GM21529 (cell line): ENCODE measurements at regions not wholly inside any gene's neighbourhood (a gene's known extent, or its start where the extent isn't known, plus 50 kb on each side); places are given as distances from the start of the nearest gene placed in this dataset.
"Not testable (repeated sequence)": the region's sequence is repeated elsewhere in the genome, so short reads cannot be mapped to it uniquely, and the experiment has no call there.

Experiments used
- ATAC-seq: cut with Tn5 transposase; IDR thresholded peaks from one replicate; pipeline ENCODE4 v1.9.1; 2021; ENCODE audit not compliant: unreplicated experiment

GRCh38 chrX:46178763-46179162, 366.5 kb downstream of the ZNF674 start:
- ATAC-seq = no peak

GRCh38 chrX:46173159-46173558, 372.1 kb downstream of the ZNF674 start:
- no peak for ATAC-seq

- not testable (repeated sequence) for ATAC-seq
These were observed 373.8 kb downstream of the ZNF674 start for GRCh38 chrX:46171457-46171856.

GRCh38 chrX:46169808-46170207, 375.4 kb downstream of the ZNF674 start:
- no peak for ATAC-seq

- no peak for ATAC-seq
These were observed 377.0 kb downstream of the ZNF674 start for GRCh38 chrX:46168254-46168653.

- no peak for ATAC-seq
These were observed 379.4 kb downstream of the ZNF674 start for GRCh38 chrX:46165866-46166265.

- ATAC-seq = no peak
These were observed 379.8 kb downstream of the ZNF674 start for GRCh38 chrX:46165411-46165810.

- ATAC-seq = no peak
These were observed 392.5 kb downstream of the ZNF674 start for GRCh38 chrX:46152756-46153155.

GRCh38 chrX:46151332-46151731, 393.9 kb downstream of the ZNF674 start:
- ATAC-seq = not testable (repeated sequence)

GRCh38 chrX:46144566-46144965, 400.7 kb downstream of the ZNF674 start:
- ATAC-seq = no peak

GRCh38 chrX:46140272-46140671, 404.9 kb downstream of the ZNF674 start:
- no peak for ATAC-seq

- no peak for ATAC-seq
These were observed 415.0 kb downstream of the ZNF674 start for GRCh38 chrX:46130247-46130646.

- no peak for ATAC-seq
These were observed 420.1 kb downstream of the ZNF674 start for GRCh38 chrX:46125111-46125510.

GRCh38 chrX:46117234-46117633, 428.0 kb downstream of the ZNF674 start:
- no peak for ATAC-seq

- not testable (repeated sequence) for ATAC-seq
These were observed 457.9 kb downstream of the ZNF674 start for GRCh38 chrX:46087310-46087709.

GRCh38 chrX:46080121-46080520, 465.1 kb downstream of the ZNF674 start:
- ATAC-seq = not testable (repeated sequence)

- no peak for ATAC-seq
These were observed 472.4 kb downstream of the ZNF674 start for GRCh38 chrX:46072791-46073190.

- no peak for ATAC-seq
These were observed 472.8 kb downstream of the ZNF674 start for GRCh38 chrX:46072372-46072771.

- no peak for ATAC-seq
These were observed 474.8 kb downstream of the ZNF674 start for GRCh38 chrX:46070421-46070820.

GRCh38 chrX:46059316-46059715, 485.9 kb downstream of the ZNF674 start:
- no peak for ATAC-seq

- ATAC-seq = no peak
These were observed 500.7 kb downstream of the ZNF674 start for GRCh38 chrX:46044486-46044885.

- no peak for ATAC-seq
These were observed 505.2 kb downstream of the ZNF674 start for GRCh38 chrX:46040001-46040400.

- no peak for ATAC-seq
These were observed 505.7 kb downstream of the ZNF674 start for GRCh38 chrX:46039526-46039925.

- ATAC-seq = no peak
These were observed 508.7 kb downstream of the ZNF674 start for GRCh38 chrX:46036508-46036907.
